ENCODE measurements at regions not wholly inside any gene's neighbourhood (a gene's known extent, or its start where the extent isn't known, plus 50 kb on each side); places are given as distances from the start of the nearest gene placed in this dataset.
A peak's percentile ranks its signal among the peaks of the same experiment; 100 is the strongest.

GRCh38 chr7:32323712-32324111, 166.5 kb downstream of the LSM5 start:
- no peak overlapping the region for H3K4me3 ChIP-seq (ENCODE audit: low read length)
- no peak for TF ChIP-seq CTCF (conservative IDR thresholded peaks at IDR 0.05; ENCODE audit: low read depth, low read length)
- DNase-seq (ENCODE audit: low read depth) = no peak

- no peak for DNase-seq (ENCODE audit: low read depth)
- no peak overlapping the region for H3K4me3 ChIP-seq (ENCODE audit: low read length)
Measured at GRCh38 chr7:32319012-32319382, 171.2 kb downstream of the LSM5 start.

GRCh38 chr7:32318300-32319011, 171.7 kb downstream of the LSM5 start:
- TF ChIP-seq CTCF (conservative IDR thresholded peaks at IDR 0.05; ENCODE audit: low read depth, low read length) = no peak
- no peak overlapping the region for H3K4me3 ChIP-seq (ENCODE audit: low read length)
- DNase-seq (ENCODE audit: low read depth) = no peak

More at GRCh38 chr7:32319012-32319382, 171.2 kb downstream of the LSM5 start:
- no peak for TF ChIP-seq CTCF (conservative IDR thresholded peaks at IDR 0.05; ENCODE audit: low read depth, low read length)

GRCh38 chr7:32316839-32317238, 173.3 kb downstream of the LSM5 start:
- H3K4me3 ChIP-seq (ENCODE audit: low read length) = no peak overlapping the region
- DNase-seq (ENCODE audit: low read depth) = no peak
- TF ChIP-seq CTCF (conservative IDR thresholded peaks at IDR 0.05; ENCODE audit: low read depth, low read length) = no peak

GRCh38 chr7:32314761-32315160, 175.4 kb downstream of the LSM5 start:
- TF ChIP-seq CTCF (conservative IDR thresholded peaks at IDR 0.05; ENCODE audit: low read depth, low read length) = no peak
- H3K4me3 ChIP-seq (ENCODE audit: low read length) = no peak overlapping the region
- no peak for DNase-seq (ENCODE audit: low read depth)

GRCh38 chr7:32301427-32301826, 188.8 kb downstream of the LSM5 start:
- TF ChIP-seq CTCF (conservative IDR thresholded peaks at IDR 0.05; ENCODE audit: low read depth, low read length) = no peak

GRCh38 chr7:32299133-32299702, 191.0 kb downstream of the LSM5 start:
- no peak for TF ChIP-seq CTCF (conservative IDR thresholded peaks at IDR 0.05; ENCODE audit: low read depth, low read length)
- DNase-seq (ENCODE audit: low read depth) = no peak
- peak overlapping the region; percentile 44 for H3K4me3 ChIP-seq (ENCODE audit: low read length)

More at GRCh38 chr7:32301427-32301826, 188.8 kb downstream of the LSM5 start:
- no peak overlapping the region for H3K4me3 ChIP-seq (ENCODE audit: low read length)
- DNase-seq (ENCODE audit: low read depth) = no peak

Data from retinal pigment epithelial cell (primary cell).